ENCODE measurements at regions not wholly inside any gene's neighbourhood (a gene's known extent, or its start where the extent isn't known, plus 50 kb on each side); places are given as distances from the start of the nearest gene placed in this dataset.

GRCh38 chr11:129279326-129280026, 87.4 kb upstream of the ARHGAP32 start (continued):
- TF ChIP-seq ZGPAT (CRISPR knock-in tag; IDR thresholded peaks at IDR 0.05): no peak
- no peak for TF ChIP-seq HHEX (CRISPR knock-in tag; IDR thresholded peaks at IDR 0.05)
- no peak for TF ChIP-seq ZNF496 (CRISPR knock-in tag; IDR thresholded peaks at IDR 0.05; ENCODE audit: insufficient replicate concordance)
- TF ChIP-seq IRF2 (CRISPR knock-in tag; IDR thresholded peaks at IDR 0.05): no peak
- TF ChIP-seq ZNF234 (CRISPR knock-in tag; conservative IDR thresholded peaks at IDR 0.05): no peak
- TF ChIP-seq ZNF296 (CRISPR knock-in tag; conservative IDR thresholded peaks at IDR 0.05): no peak
- no peak for TF ChIP-seq AKNA (CRISPR knock-in tag; IDR thresholded peaks at IDR 0.05; ENCODE audit: borderline replicate concordance)
- TF ChIP-seq RCOR2 (CRISPR knock-in tag; IDR thresholded peaks at IDR 0.05): no peak
- TF ChIP-seq HIVEP1 (CRISPR knock-in tag; IDR thresholded peaks at IDR 0.05): no peak
- TF ChIP-seq DNMT3B (CRISPR knock-in tag; conservative IDR thresholded peaks at IDR 0.05): no peak
- no peak for TF ChIP-seq ZNF280B (CRISPR knock-in tag; IDR thresholded peaks at IDR 0.05; ENCODE audit: borderline replicate concordance)
- no peak for TF ChIP-seq ZNF281 (CRISPR knock-in tag; IDR thresholded peaks at IDR 0.05; ENCODE audit: borderline replicate concordance)
- no peak for TF ChIP-seq SP2 (CRISPR knock-in tag; IDR thresholded peaks at IDR 0.05)

All from HepG2 (cell line).